ENCODE measurements at regions not wholly inside any gene's neighbourhood (a gene's known extent, or its start where the extent isn't known, plus 50 kb on each side); places are given as distances from the start of the nearest gene placed in this dataset.

DNA sequence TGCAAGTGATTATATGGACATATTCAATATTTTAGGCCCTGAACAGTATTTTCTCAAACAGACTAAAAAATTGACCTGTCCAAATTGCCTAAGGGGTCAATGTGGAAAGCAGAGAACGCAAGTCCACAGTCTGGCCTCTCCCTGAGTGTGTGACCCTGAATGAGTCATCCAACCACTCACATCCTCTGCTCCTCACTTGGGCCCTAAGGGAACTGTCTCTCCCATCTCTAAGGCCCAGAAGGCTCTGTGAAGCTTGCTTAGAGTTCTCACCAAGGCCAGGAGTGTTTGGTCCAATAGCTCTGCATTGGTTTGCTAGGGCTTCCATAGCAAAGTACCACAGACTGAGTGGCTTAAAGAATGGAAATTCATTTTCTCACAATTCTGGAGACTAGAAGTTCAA lies 155.1 kb downstream of the LSM5 start:
- TF ChIP-seq, protein P1, sequence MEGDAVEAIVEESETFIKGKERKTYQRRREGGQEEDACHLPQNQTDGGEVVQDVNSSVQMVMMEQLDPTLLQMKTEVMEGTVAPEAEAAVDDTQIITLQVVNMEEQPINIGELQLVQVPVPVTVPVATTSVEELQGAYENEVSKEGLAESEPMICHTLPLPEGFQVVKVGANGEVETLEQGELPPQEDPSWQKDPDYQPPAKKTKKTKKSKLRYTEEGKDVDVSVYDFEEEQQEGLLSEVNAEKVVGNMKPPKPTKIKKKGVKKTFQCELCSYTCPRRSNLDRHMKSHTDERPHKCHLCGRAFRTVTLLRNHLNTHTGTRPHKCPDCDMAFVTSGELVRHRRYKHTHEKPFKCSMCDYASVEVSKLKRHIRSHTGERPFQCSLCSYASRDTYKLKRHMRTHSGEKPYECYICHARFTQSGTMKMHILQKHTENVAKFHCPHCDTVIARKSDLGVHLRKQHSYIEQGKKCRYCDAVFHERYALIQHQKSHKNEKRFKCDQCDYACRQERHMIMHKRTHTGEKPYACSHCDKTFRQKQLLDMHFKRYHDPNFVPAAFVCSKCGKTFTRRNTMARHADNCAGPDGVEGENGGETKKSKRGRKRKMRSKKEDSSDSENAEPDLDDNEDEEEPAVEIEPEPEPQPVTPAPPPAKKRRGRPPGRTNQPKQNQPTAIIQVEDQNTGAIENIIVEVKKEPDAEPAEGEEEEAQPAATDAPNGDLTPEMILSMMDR (IDR thresholded peaks at IDR 0.05), result no peak
- TF ChIP-seq CHD2 (IDR thresholded peaks at IDR 0.05; ENCODE audit: low read length, partially characterized antibody) (no peak), TAF1 (IDR thresholded peaks at IDR 0.05; ENCODE audit: borderline replicate concordance, low read depth, low read length) (no peak), POLR2AphosphoS5 (IDR thresholded peaks at IDR 0.05; ENCODE audit: low read depth, low read length) (no peak), EP300 (IDR thresholded peaks at IDR 0.05; ENCODE audit: borderline replicate concordance in 1 of 2, low read depth in 1 of 2, low read length in 1 of 2) (no peak), EZH2phosphoT487 (IDR thresholded peaks at IDR 0.05; ENCODE audit: borderline replicate concordance, low read depth) (no peak), FOSL2 (IDR thresholded peaks at IDR 0.05; ENCODE audit: borderline replicate concordance, low read depth) (no peak), ELF1 (IDR thresholded peaks at IDR 0.05) (no peak), YY1 (IDR thresholded peaks at IDR 0.05; ENCODE audit: low read depth) (no peak), FOXM1 (IDR thresholded peaks at IDR 0.05; ENCODE audit: low read depth) (no peak), RCOR1 (IDR thresholded peaks at IDR 0.05; ENCODE audit: low read length) (no peak)
- TF ChIP-seq, protein P2, sequence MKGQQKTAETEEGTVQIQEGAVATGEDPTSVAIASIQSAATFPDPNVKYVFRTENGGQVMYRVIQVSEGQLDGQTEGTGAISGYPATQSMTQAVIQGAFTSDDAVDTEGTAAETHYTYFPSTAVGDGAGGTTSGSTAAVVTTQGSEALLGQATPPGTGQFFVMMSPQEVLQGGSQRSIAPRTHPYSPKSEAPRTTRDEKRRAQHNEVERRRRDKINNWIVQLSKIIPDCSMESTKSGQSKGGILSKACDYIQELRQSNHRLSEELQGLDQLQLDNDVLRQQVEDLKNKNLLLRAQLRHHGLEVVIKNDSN (IDR thresholded peaks at IDR 0.05; ENCODE audit: borderline replicate concordance, low read depth), result no peak
- TF ChIP-seq, protein P3, sequence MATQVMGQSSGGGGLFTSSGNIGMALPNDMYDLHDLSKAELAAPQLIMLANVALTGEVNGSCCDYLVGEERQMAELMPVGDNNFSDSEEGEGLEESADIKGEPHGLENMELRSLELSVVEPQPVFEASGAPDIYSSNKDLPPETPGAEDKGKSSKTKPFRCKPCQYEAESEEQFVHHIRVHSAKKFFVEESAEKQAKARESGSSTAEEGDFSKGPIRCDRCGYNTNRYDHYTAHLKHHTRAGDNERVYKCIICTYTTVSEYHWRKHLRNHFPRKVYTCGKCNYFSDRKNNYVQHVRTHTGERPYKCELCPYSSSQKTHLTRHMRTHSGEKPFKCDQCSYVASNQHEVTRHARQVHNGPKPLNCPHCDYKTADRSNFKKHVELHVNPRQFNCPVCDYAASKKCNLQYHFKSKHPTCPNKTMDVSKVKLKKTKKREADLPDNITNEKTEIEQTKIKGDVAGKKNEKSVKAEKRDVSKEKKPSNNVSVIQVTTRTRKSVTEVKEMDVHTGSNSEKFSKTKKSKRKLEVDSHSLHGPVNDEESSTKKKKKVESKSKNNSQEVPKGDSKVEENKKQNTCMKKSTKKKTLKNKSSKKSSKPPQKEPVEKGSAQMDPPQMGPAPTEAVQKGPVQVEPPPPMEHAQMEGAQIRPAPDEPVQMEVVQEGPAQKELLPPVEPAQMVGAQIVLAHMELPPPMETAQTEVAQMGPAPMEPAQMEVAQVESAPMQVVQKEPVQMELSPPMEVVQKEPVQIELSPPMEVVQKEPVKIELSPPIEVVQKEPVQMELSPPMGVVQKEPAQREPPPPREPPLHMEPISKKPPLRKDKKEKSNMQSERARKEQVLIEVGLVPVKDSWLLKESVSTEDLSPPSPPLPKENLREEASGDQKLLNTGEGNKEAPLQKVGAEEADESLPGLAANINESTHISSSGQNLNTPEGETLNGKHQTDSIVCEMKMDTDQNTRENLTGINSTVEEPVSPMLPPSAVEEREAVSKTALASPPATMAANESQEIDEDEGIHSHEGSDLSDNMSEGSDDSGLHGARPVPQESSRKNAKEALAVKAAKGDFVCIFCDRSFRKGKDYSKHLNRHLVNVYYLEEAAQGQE (IDR thresholded peaks at IDR 0.05; ENCODE audit: low read depth, low read length), result no peak
- TF ChIP-seq, protein P4, sequence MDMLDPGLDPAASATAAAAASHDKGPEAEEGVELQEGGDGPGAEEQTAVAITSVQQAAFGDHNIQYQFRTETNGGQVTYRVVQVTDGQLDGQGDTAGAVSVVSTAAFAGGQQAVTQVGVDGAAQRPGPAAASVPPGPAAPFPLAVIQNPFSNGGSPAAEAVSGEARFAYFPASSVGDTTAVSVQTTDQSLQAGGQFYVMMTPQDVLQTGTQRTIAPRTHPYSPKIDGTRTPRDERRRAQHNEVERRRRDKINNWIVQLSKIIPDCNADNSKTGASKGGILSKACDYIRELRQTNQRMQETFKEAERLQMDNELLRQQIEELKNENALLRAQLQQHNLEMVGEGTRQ (IDR thresholded peaks at IDR 0.05; ENCODE audit: borderline replicate concordance, low read depth, low read length), result no peak

All from SK-N-SH (cell line).